Activated naive CD8-positive, alpha-beta T cell (primary cell): ENCODE measurements at regions not wholly inside any gene's neighbourhood (a gene's known extent, or its start where the extent isn't known, plus 50 kb on each side); places are given as distances from the start of the nearest gene placed in this dataset.

Source experiments
- H3K27ac Mint-ChIP-seq: one replicate; pipeline ENCODE4 v1.8.0; 2021; ENCODE audit warnings: mixed read lengths
- H3K27me3 Mint-ChIP-seq: one replicate; pipeline ENCODE4 v1.8.0; 2021; ENCODE audit warnings: mixed read lengths
- H3K36me3 Mint-ChIP-seq: one replicate; pipeline ENCODE4 v1.8.0; 2021; ENCODE audit warnings: mixed read lengths
- H3K4me1 Mint-ChIP-seq: one replicate; pipeline ENCODE4 v1.8.0; 2021; ENCODE audit warnings: low read depth, mixed read lengths
- H3K4me3 Mint-ChIP-seq: one replicate; pipeline ENCODE4 v1.8.0; 2021; ENCODE audit warnings: mild to moderate bottlenecking, mixed read lengths
- H3K9me3 Mint-ChIP-seq: one replicate; pipeline ENCODE4 v1.8.0; 2021; ENCODE audit warnings: low read depth, mixed read lengths

DNA sequence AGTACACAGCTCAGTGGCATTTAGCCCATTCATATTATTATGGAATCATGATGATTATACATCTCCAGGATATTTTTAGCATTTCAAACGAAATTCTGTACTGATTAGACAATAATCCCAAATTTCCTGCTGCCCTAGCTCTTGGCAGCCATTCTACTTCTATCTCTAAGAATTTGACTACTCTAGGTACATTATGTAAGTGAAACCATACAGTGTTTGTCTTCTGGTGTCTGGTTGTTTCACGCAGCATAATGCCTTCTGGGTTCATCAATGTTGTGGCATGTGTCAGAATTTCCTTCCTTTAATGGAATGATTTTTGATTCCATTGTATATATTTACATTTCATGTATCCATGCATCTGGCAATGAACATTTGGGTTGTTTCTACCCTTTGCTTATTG lies 517.7 kb downstream of the ETS1 start:
- Mint-ChIP-seq H3K4me3 (no peak overlapping the region), H3K9me3 (no peaks in the 10 kb centered on the region), H3K36me3 (peaks cover 6% of the 10 kb centered on the region), H3K4me1 (peaks cover 6% of the 10 kb centered on the region), H3K27me3 (no peaks in the 10 kb centered on the region), H3K27ac (no peak overlapping the region)

DNA sequence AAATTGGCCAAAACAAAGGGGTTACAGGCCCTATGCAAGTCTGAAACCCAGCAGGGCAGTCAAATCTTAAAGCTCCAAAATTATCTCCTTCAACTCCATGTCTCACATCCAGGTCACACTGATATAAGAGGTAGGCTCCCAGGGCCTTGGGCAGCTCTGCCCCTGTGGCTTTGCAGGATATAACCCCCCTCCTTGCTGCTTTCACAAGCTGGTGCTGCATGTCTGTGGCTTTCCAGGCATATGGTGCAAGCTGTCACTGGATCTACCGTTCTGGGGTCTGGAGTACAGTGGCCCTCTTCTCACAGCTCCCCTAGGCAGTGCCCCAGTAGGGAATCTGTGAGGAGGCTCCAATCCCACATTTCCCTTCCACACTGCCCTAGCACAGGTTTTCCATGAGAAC lies 519.6 kb downstream of the ETS1 start:
- Mint-ChIP-seq H3K36me3 (peaks cover 11% of the 10 kb centered on the region), H3K27me3 (no peaks in the 10 kb centered on the region), H3K9me3 (no peaks in the 10 kb centered on the region), H3K4me1 (no peaks in the 10 kb centered on the region), H3K27ac (no peak overlapping the region), H3K4me3 (no peak overlapping the region)

- no peaks in the 10 kb centered on the region for H3K27me3 Mint-ChIP-seq
- H3K9me3 Mint-ChIP-seq: no peaks in the 10 kb centered on the region
- H3K27ac Mint-ChIP-seq: no peak overlapping the region
- H3K36me3 Mint-ChIP-seq: peaks cover 11% of the 10 kb centered on the region
- no peaks in the 10 kb centered on the region for H3K4me1 Mint-ChIP-seq
- no peak overlapping the region for H3K4me3 Mint-ChIP-seq
Measured at GRCh38 chr11:128066399-128066798, 521.0 kb downstream of the ETS1 start.

GRCh38 chr11:128061281-128061871 lies 526.0 kb downstream of the ETS1 start:
- H3K36me3 Mint-ChIP-seq: peaks cover 5% of the 10 kb centered on the region
- no peaks in the 10 kb centered on the region for H3K27me3 Mint-ChIP-seq
- no peak overlapping the region for H3K4me3 Mint-ChIP-seq
- H3K4me1 Mint-ChIP-seq: peaks cover under 1% of the 10 kb centered on the region
- H3K9me3 Mint-ChIP-seq: no peaks in the 10 kb centered on the region
- no peak overlapping the region for H3K27ac Mint-ChIP-seq

DNA sequence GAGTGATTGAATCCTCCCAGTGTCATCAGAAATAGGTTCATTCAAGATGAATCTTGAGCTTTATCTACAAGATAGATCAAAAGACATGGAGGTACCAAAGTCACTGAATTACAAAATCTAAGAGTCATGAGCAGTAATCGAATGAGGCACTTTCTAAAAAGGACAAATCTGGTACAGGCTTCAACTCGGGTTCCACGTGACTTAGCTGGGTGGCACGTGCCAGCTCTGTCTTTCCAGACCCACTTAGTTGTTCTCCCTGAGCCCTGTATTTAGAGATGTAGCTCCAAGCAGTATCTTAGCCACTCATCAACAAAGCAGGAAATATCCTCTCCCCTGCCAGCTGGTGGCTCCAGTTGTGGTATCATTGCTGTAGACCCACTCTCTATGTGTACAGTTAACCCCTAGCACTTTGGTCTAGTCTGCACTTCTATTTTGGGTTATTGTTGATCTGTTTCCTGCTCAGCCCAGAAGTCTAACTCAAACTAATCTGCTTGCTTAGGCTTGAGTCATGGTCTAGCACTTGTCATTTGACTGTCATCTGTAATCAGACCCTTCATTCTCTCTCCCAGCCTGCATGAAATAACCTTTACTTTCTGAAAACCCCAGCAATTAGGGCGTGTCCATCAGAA lies 528.7 kb downstream of the ETS1 start:
- peak overlapping the region; percentile 12 for H3K27ac Mint-ChIP-seq
- no peak overlapping the region for H3K4me3 Mint-ChIP-seq
- peaks cover 26% of the 10 kb centered on the region for H3K4me1 Mint-ChIP-seq
- peaks cover 5% of the 10 kb centered on the region for H3K36me3 Mint-ChIP-seq
- H3K27me3 Mint-ChIP-seq: no peaks in the 10 kb centered on the region
- no peaks in the 10 kb centered on the region for H3K9me3 Mint-ChIP-seq

DNA sequence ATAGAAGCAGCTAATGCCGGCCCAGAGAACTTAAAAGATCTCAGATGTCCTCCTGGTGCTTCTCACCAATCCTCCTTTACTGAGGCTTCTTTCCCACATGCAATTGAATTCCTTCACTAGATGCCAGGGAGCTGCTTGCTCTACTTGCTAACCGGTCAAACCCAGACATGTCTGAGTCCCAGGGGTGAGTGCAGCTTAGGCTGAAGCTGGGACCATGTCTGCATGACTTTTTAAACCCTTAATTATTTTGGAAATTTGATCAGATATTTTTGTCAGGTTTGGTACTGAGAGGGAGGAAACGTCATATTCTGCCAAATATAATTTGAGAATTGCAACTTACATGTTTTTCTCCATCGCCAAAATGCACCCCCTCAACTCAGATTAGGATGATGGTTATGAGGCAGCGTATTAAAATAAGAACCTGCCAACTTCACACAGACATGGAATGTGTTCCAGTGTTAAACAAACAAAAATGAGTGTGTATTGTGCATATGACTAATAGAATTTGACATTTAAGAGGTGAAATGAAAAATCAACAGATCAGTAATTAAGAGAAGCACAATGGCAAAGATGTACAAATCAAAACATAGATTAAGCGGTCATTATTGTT lies 529.5 kb downstream of the ETS1 start:
- H3K27me3 Mint-ChIP-seq: no peaks in the 10 kb centered on the region
- H3K27ac Mint-ChIP-seq: peak overlapping the region; percentile 12
- no peaks in the 10 kb centered on the region for H3K36me3 Mint-ChIP-seq
- H3K9me3 Mint-ChIP-seq: no peaks in the 10 kb centered on the region
- no peak overlapping the region for H3K4me3 Mint-ChIP-seq
- peaks cover 34% of the 10 kb centered on the region for H3K4me1 Mint-ChIP-seq

GRCh38 chr11:128055576-128056217 lies 531.7 kb downstream of the ETS1 start:
- H3K27me3 Mint-ChIP-seq: no peaks in the 10 kb centered on the region
- peak overlapping the region; percentile 22 for H3K4me3 Mint-ChIP-seq
- H3K27ac Mint-ChIP-seq: peak overlapping the region; percentile 61
- peaks cover 49% of the 10 kb centered on the region for H3K4me1 Mint-ChIP-seq
- H3K36me3 Mint-ChIP-seq: no peaks in the 10 kb centered on the region
- H3K9me3 Mint-ChIP-seq: no peaks in the 10 kb centered on the region

DNA sequence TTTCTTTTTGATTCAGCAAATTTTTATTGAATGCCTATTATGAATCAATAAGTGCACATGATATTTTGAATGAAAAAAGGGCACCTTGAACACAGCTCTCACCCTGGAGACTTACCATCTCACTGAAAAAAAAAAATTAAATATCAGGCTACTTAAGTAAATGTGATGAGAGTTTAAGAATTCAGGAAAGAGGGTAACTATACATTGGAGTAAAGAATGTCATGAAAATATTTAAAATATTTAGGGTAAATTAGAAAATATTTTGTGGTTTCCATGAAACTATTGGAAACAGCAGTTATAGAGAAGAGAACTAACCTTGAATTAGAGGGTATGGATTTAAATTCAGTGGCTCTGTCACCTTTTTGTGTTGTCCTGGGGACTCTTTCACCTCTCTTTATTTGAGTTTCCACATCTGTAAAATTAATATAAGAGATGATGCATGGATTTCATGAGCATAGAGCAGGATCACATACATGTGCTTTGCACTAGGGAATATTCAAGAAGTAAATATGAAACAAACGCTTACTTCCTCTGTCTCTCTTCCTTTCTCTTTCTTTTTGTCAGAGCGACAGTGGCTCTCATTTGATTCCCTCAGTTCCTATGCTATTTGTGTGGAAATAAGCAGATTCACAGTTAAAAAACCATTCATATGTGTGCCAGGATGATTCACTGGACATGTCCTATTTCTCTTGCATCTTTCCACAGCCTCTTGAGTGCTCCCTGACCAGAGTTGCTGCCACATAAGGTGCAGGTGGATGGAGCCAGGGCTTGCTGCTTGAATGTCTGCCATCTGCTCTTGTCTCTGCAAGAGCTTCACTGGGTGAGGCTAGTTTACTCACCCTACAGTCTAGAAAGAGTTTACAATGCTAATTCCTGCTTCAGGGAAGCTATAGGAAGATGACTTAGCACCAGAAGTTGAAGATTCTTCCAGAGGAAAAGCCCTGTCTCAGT lies 533.1 kb downstream of the ETS1 start:
- H3K27me3 Mint-ChIP-seq: no peaks in the 10 kb centered on the region
- no peaks in the 10 kb centered on the region for H3K36me3 Mint-ChIP-seq
- H3K9me3 Mint-ChIP-seq: no peaks in the 10 kb centered on the region
- peaks cover 64% of the 10 kb centered on the region for H3K4me1 Mint-ChIP-seq
- H3K27ac Mint-ChIP-seq: peak overlapping the region; percentile 86
- H3K4me3 Mint-ChIP-seq: peak overlapping the region; percentile 73

GRCh38 chr11:128052912-128053641 lies 534.3 kb downstream of the ETS1 start:
- Mint-ChIP-seq H3K36me3 (no peaks in the 10 kb centered on the region), H3K4me1 (peaks cover 72% of the 10 kb centered on the region), H3K9me3 (no peaks in the 10 kb centered on the region), H3K27ac (peak overlapping the region; percentile 86), H3K27me3 (no peaks in the 10 kb centered on the region), H3K4me3 (peak overlapping the region; percentile 74)

DNA sequence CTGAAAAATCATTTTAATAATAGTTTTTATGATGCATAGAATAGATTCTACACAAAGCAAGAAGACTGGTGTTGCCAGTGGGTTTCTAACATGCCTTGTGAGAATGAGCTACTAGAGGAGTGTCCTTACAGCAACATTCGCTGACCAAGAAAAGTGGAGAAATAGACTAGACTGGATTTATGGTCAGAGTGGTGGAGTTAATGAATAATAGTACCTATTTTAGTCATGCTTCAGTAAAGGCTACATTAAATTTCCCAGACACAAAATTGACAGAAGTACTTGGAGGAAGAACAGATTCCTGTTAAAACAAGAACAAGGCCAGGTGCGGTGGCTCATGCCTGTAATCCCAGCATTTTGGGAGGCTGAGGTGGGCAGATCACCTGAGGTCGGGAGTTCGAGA lies 539.2 kb downstream of the ETS1 start:
- Mint-ChIP-seq H3K36me3 (peaks cover 5% of the 10 kb centered on the region), H3K27ac (peak overlapping the region; percentile 36), H3K4me3 (no peak overlapping the region), H3K4me1 (peaks cover 70% of the 10 kb centered on the region), H3K9me3 (peaks cover 3% of the 10 kb centered on the region), H3K27me3 (no peaks in the 10 kb centered on the region)

DNA sequence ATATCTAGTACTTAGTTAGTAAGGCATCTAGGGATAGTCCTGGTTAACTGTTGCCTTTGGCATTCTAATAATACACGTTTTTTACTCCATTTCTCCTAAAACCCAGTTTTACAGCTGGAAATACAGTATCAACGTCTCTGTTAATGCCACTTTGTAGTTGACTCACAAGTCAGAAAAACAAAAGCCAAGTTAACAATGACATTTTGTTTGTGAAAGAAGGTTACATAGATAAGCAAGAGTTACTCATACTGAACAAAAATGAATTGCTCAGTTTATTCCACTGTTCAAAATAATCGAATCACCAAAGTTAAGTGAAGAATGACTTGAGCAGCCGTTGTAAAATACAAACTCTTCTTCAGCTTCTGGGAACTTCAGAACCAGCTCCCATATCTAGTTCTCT lies 540.3 kb downstream of the ETS1 start:
- Mint-ChIP-seq H3K27ac (peak overlapping the region; percentile 75), H3K4me1 (peaks cover 70% of the 10 kb centered on the region), H3K4me3 (no peak overlapping the region), H3K36me3 (peaks cover 5% of the 10 kb centered on the region), H3K9me3 (peaks cover 3% of the 10 kb centered on the region), H3K27me3 (no peaks in the 10 kb centered on the region)

GRCh38 chr11:128046213-128046612 lies 541.1 kb downstream of the ETS1 start:
- Mint-ChIP-seq H3K27ac (no peak overlapping the region), H3K4me3 (no peak overlapping the region), H3K36me3 (peaks cover 5% of the 10 kb centered on the region), H3K4me1 (peaks cover 70% of the 10 kb centered on the region), H3K27me3 (no peaks in the 10 kb centered on the region), H3K9me3 (peaks cover 3% of the 10 kb centered on the region)

- H3K27me3 Mint-ChIP-seq: no peaks in the 10 kb centered on the region
- H3K4me3 Mint-ChIP-seq: peak overlapping the region; percentile 41
- peaks cover 70% of the 10 kb centered on the region for H3K4me1 Mint-ChIP-seq
- H3K9me3 Mint-ChIP-seq: peaks cover 3% of the 10 kb centered on the region
- peaks cover 5% of the 10 kb centered on the region for H3K36me3 Mint-ChIP-seq
- no peak overlapping the region for H3K27ac Mint-ChIP-seq
Measured at GRCh38 chr11:128045094-128045725, 542.1 kb downstream of the ETS1 start.
